GM23338 (cell line): ENCODE measurements at regions not wholly inside any gene's neighbourhood (a gene's known extent, or its start where the extent isn't known, plus 50 kb on each side); places are given as distances from the start of the nearest gene placed in this dataset.

Experiments
- ATAC-seq: fragments of 200-7000 bp; cut with Tn5 transposase; 3 replicates; pipeline ENCODE4 v1.9.1; 2020
- DNase-seq: peaks from one replicate; pipeline ENCODE4 v3.0.0-alpha.2; 2015; ENCODE audit warnings: low spot score
- H2AFZ ChIP-seq: fragments of 200-600 bp; sonication (generic); 2 replicates; pipeline ENCODE4 v1.8.0; 2016; ENCODE audit warnings: antibody characterized with exemption, mild to moderate bottlenecking, moderate library complexity
- H3F3A ChIP-seq: fragments of 200-600 bp; sonication (generic); replicated peaks from 2 replicates; pipeline ENCODE4 v1.8.0; 2017; ENCODE audit warnings: antibody characterized with exemption, mixed run types, low read depth
- H3K27ac ChIP-seq: fragments of 200-600 bp; sonication (generic); 2 replicates; pipeline ENCODE4 v1.6.1; 2016; ENCODE audit warnings: low read depth
- H3K27me3 ChIP-seq: fragments of 200-600 bp; sonication (generic); 2 replicates; pipeline ENCODE4 v1.8.0; 2016; ENCODE audit warnings: mild to moderate bottlenecking, mixed run types, moderate library complexity; ENCODE audit not compliant: insufficient read depth
- H3K36me3 ChIP-seq: fragments of 200-600 bp; sonication (generic); 2 replicates; pipeline ENCODE4 v1.8.0; 2016; ENCODE audit warnings: mild to moderate bottlenecking; ENCODE audit not compliant: insufficient read depth
- H3K4me1 ChIP-seq: fragments of 200-600 bp; sonication (generic); 2 replicates; pipeline ENCODE4 v1.8.0; 2016; ENCODE audit warnings: mild to moderate bottlenecking, moderate library complexity; ENCODE audit not compliant: insufficient read depth
- H3K4me2 ChIP-seq: fragments of 200-600 bp; sonication (generic); 2 replicates; pipeline ENCODE4 v1.7.1; 2017; ENCODE audit warnings: mixed run types
- H3K4me3 ChIP-seq: fragments of 200-600 bp; sonication (generic); 2 replicates; pipeline ENCODE4 v1.6.1; 2016; ENCODE audit warnings: mixed run types
- H3K79me2 ChIP-seq: fragments of 200-600 bp; sonication (generic); replicated peaks from 2 replicates; pipeline ENCODE4 v1.8.0; 2017; ENCODE audit warnings: mild to moderate bottlenecking; ENCODE audit not compliant: insufficient read depth
- H3K9me2 ChIP-seq: fragments of 200-600 bp; sonication (generic); 2 replicates; pipeline ENCODE4 v1.8.0; 2017; ENCODE audit not compliant: insufficient read depth
- H4K20me1 ChIP-seq: fragments of 200-600 bp; sonication (generic); replicated peaks from 2 replicates; pipeline ENCODE4 v1.8.0; 2017; ENCODE audit warnings: mild to moderate bottlenecking; ENCODE audit not compliant: insufficient read depth
- H3K27ac Mint-ChIP-seq: 2 replicates; pipeline ENCODE4 v1.8.0; 2020; ENCODE audit warnings: inconsistent platforms, mild to moderate bottlenecking, moderate library complexity, mixed read lengths
- H3K27me3 Mint-ChIP-seq: 3 replicates; pipeline ENCODE4 v1.8.0; 2022; ENCODE audit warnings: low read depth, mild to moderate bottlenecking, moderate library complexity, mixed read lengths, inconsistent platforms; ENCODE audit not compliant: insufficient read depth, poor library complexity
- H3K36me3 Mint-ChIP-seq: 3 replicates; pipeline ENCODE4 v1.8.0; 2021; ENCODE audit warnings: low read depth, mild to moderate bottlenecking, inconsistent platforms, moderate library complexity, mixed read lengths
- H3K4me1 Mint-ChIP-seq: 3 replicates; pipeline ENCODE4 v1.8.0; 2020; ENCODE audit warnings: mild to moderate bottlenecking, inconsistent platforms, mixed read lengths
- H3K4me3 Mint-ChIP-seq: 3 replicates; pipeline ENCODE4 v1.8.0; 2021; ENCODE audit warnings: moderate library complexity, mild to moderate bottlenecking, inconsistent platforms, mixed read lengths
- H3K9me3 Mint-ChIP-seq: 3 replicates; pipeline ENCODE4 v1.8.0; 2020; ENCODE audit warnings: moderate library complexity, mild to moderate bottlenecking, inconsistent platforms, mixed read lengths
- EZH2 ChIP-seq: fragments of 200-600 bp; sonication (generic); IDR thresholded peaks from one replicate; pipeline ENCODE4 v1.8.0; 2017; ENCODE audit warnings: antibody characterized with exemption, mild to moderate bottlenecking, low read depth; ENCODE audit not compliant: unreplicated experiment
- EZH2phosphoT487 ChIP-seq: fragments of 200-600 bp; sonication (generic); IDR thresholded peaks from one replicate; pipeline ENCODE4 v1.8.1; 2018; ENCODE audit warnings: antibody characterized with exemption; ENCODE audit not compliant: unreplicated experiment
- JUNB ChIP-seq: IDR thresholded peaks from one replicate; pipeline ENCODE4 v1.6.1; 2016; ENCODE audit warnings: antibody characterized with exemption; ENCODE audit not compliant: unreplicated experiment
- NANOG ChIP-seq: IDR thresholded peaks from 2 replicates; pipeline ENCODE4 v1.6.1; 2016; ENCODE audit warnings: antibody characterized with exemption, borderline replicate concordance
- POLR2AphosphoS5 ChIP-seq: IDR thresholded peaks from 2 replicates; pipeline ENCODE4 v1.6.1; 2016; ENCODE audit warnings: antibody characterized with exemption, low read depth
- STAT1 ChIP-seq: IDR thresholded peaks from one replicate; pipeline ENCODE4 v1.6.1; 2016; ENCODE audit warnings: antibody characterized with exemption; ENCODE audit not compliant: unreplicated experiment
- ZNF114 ChIP-seq: fragments of 250-450 bp; sonication (Bioruptor Pico); IDR thresholded peaks from 2 replicates; pipeline ENCODE4 v1.5.0; 2020; ENCODE audit warnings: mild to moderate bottlenecking, moderate library complexity
- ZNF331 ChIP-seq: fragments of 250-450 bp; sonication (Bioruptor Pico); IDR thresholded peaks from 2 replicates; pipeline ENCODE4 v1.5.0; 2020; ENCODE audit warnings: low read depth, mild to moderate bottlenecking, moderate library complexity
- TF ChIP-seq, protein P1 (sequence below): IDR thresholded peaks from one replicate; pipeline ENCODE4 v1.6.1; 2018; ENCODE audit warnings: antibody characterized with exemption; ENCODE audit not compliant: unreplicated experiment
- TF ChIP-seq, protein P2 (sequence below): IDR thresholded peaks from 2 replicates; pipeline ENCODE4 v1.6.1; 2016; ENCODE audit warnings: antibody characterized with exemption

DNA sequence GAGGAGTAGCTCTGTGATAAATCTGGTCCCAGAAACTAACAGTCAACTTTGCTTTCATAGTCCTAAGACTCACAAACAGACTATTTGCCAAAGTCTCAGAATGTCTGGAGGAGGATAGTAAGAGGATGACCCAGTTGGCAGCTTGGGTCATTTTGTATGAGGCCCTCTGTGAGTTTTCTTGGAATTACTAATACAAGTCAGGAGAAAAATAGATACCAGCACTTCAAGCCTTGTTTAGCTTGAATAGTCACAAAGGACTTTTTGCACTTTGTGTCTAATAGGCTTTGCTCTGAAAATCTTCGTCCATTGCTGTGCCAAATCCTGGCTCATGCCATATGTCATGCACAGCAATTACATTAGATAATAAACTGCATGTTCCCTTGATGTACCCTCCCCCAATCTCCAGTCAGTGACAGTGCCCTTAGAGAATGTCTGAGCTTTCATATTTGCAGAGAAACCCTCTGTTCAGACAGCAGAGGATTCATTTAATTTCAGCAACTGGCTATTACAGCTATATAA, 612.8 kb downstream of the CSNK1G3 start:
- no peak for TF ChIP-seq NANOG
- Mint-ChIP-seq H3K4me3 (no peak overlapping the region), H3K27me3 (peaks cover 3% of the 10 kb centered on the region), H3K27ac (no peak overlapping the region), H3K4me1 (no peaks in the 10 kb centered on the region), H3K9me3 (no peaks in the 10 kb centered on the region), H3K36me3 (peaks cover 2% of the 10 kb centered on the region; the same call in 1 of the 3 replicates)
- Histone ChIP-seq H3K27ac (no peak overlapping the region), H4K20me1 (no peaks in the 10 kb centered on the region), H3K27me3 (no peaks in the 10 kb centered on the region), H3K79me2 (no peaks in the 10 kb centered on the region), H3F3A (no peaks in the 10 kb centered on the region), H3K36me3 (no peaks in the 10 kb centered on the region), H3K4me2 (no peak overlapping the region), H3K4me1 (no peaks in the 10 kb centered on the region), H3K4me3 (no peak overlapping the region), H3K9me2 (no peaks in the 10 kb centered on the region; the same call in 1 of the 2 replicates), H2AFZ (no peak overlapping the region)
- ATAC-seq (no peak), DNase-seq (no peak)

GRCh38 chr5:124121198-124121597, 609.2 kb downstream of the CSNK1G3 start:
- TF ChIP-seq STAT1 = no peak
- no peak overlapping the region for H3K4me2 ChIP-seq
- Mint-ChIP-seq H3K4me3 (no peak overlapping the region), H3K27ac (no peak overlapping the region), H3K36me3 (peaks cover 2% of the 10 kb centered on the region; the same call in 1 of the 3 replicates), H3K27me3 (peaks cover 3% of the 10 kb centered on the region), H3K9me3 (no peaks in the 10 kb centered on the region), H3K4me1 (peaks cover 4% of the 10 kb centered on the region)
- no peak overlapping the region for H3K4me3 ChIP-seq
- H3K9me2 ChIP-seq = peaks cover 3% of the 10 kb centered on the region
- no peak overlapping the region for H2AFZ ChIP-seq
- no peaks in the 10 kb centered on the region for H4K20me1 ChIP-seq
- no peaks in the 10 kb centered on the region for H3F3A ChIP-seq
- H3K36me3 ChIP-seq = no peaks in the 10 kb centered on the region
- H3K79me2 ChIP-seq = no peaks in the 10 kb centered on the region
- DNase-seq = no peak
- ATAC-seq = no peak
- H3K4me1 ChIP-seq = peaks cover 9% of the 10 kb centered on the region
- H3K27ac ChIP-seq = no peak overlapping the region
- no peaks in the 10 kb centered on the region for H3K27me3 ChIP-seq

- Histone ChIP-seq H3K36me3 (no peaks in the 10 kb centered on the region), H3K79me2 (no peaks in the 10 kb centered on the region), H3K4me2 (no peak overlapping the region), H3K9me2 (peaks cover 6% of the 10 kb centered on the region), H3K4me1 (peaks cover 19% of the 10 kb centered on the region), H2AFZ (no peak overlapping the region), H3K27ac (no peak overlapping the region), H4K20me1 (no peaks in the 10 kb centered on the region), H3K27me3 (no peaks in the 10 kb centered on the region), H3K4me3 (no peak overlapping the region), H3F3A (no peaks in the 10 kb centered on the region)
- Mint-ChIP-seq H3K4me3 (no peak overlapping the region), H3K27me3 (no peaks in the 10 kb centered on the region), H3K4me1 (peaks cover 11% of the 10 kb centered on the region), H3K27ac (no peak overlapping the region), H3K36me3 (no peaks in the 10 kb centered on the region), H3K9me3 (no peaks in the 10 kb centered on the region)
- ATAC-seq (no peak), DNase-seq (no peak)
- no peak for TF ChIP-seq ZNF114
- no peak for TF ChIP-seq EZH2
- no peak for TF ChIP-seq EZH2phosphoT487
- TF ChIP-seq POLR2AphosphoS5 = no peak
- TF ChIP-seq ZNF331 (CRISPR knock-in tag) = no peak
- no peak for TF ChIP-seq JUNB
- TF ChIP-seq, protein P1, sequence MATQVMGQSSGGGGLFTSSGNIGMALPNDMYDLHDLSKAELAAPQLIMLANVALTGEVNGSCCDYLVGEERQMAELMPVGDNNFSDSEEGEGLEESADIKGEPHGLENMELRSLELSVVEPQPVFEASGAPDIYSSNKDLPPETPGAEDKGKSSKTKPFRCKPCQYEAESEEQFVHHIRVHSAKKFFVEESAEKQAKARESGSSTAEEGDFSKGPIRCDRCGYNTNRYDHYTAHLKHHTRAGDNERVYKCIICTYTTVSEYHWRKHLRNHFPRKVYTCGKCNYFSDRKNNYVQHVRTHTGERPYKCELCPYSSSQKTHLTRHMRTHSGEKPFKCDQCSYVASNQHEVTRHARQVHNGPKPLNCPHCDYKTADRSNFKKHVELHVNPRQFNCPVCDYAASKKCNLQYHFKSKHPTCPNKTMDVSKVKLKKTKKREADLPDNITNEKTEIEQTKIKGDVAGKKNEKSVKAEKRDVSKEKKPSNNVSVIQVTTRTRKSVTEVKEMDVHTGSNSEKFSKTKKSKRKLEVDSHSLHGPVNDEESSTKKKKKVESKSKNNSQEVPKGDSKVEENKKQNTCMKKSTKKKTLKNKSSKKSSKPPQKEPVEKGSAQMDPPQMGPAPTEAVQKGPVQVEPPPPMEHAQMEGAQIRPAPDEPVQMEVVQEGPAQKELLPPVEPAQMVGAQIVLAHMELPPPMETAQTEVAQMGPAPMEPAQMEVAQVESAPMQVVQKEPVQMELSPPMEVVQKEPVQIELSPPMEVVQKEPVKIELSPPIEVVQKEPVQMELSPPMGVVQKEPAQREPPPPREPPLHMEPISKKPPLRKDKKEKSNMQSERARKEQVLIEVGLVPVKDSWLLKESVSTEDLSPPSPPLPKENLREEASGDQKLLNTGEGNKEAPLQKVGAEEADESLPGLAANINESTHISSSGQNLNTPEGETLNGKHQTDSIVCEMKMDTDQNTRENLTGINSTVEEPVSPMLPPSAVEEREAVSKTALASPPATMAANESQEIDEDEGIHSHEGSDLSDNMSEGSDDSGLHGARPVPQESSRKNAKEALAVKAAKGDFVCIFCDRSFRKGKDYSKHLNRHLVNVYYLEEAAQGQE = no peak
- TF ChIP-seq, protein P2, sequence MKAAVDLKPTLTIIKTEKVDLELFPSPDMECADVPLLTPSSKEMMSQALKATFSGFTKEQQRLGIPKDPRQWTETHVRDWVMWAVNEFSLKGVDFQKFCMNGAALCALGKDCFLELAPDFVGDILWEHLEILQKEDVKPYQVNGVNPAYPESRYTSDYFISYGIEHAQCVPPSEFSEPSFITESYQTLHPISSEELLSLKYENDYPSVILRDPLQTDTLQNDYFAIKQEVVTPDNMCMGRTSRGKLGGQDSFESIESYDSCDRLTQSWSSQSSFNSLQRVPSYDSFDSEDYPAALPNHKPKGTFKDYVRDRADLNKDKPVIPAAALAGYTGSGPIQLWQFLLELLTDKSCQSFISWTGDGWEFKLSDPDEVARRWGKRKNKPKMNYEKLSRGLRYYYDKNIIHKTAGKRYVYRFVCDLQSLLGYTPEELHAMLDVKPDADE = no peak
Observed at GRCh38 chr5:124114911-124115310, 602.9 kb downstream of the CSNK1G3 start.
